Head of caudate nucleus (tissue), 42 donors: ENCODE measurements at regions not wholly inside any gene's neighbourhood (a gene's known extent, or its start where the extent isn't known, plus 50 kb on each side); places are given as distances from the start of the nearest gene placed in this dataset.
"Not testable (repeated sequence)": the region's sequence is repeated elsewhere in the genome, so short reads cannot be mapped to it uniquely, and the experiment has no call there.

Experiments used
- DNase-seq, 42 donors: peaks; one replicate each; pipeline versions ENCODE4 v3.0.0 to v3.0.0-alpha.2; 2020 to 2021; ENCODE audit warnings: mixed read lengths in 7 of 42
- intact Hi-C: fragments of 100-400 bp; cut with DNase I; formaldehyde crosslinking; loops from one replicate; pipeline ENCODE4 v1.15.0; 2022

DNA sequence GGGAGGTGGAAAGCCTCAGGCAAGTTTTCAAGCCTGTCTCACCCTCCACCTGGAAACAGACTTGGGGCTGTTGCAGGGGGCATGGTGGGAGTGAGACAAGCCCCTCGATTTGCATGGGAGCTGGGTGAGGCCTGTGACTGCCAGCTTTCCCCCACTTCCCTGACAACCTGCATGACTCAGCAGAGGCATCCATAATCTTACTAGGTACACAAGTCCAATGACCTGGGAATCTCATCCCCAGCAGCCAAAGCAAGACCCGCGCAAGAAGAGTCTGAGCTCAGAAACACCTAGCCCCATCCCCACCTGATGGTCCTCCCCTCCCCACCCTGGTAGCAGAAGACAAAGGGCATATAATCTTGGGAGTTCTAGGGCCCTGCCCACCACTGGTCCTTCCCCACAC is 136.9 kb upstream of the POMZP3 start:
- intact Hi-C loops, DNase-seq: not testable (repeated sequence)

DNA sequence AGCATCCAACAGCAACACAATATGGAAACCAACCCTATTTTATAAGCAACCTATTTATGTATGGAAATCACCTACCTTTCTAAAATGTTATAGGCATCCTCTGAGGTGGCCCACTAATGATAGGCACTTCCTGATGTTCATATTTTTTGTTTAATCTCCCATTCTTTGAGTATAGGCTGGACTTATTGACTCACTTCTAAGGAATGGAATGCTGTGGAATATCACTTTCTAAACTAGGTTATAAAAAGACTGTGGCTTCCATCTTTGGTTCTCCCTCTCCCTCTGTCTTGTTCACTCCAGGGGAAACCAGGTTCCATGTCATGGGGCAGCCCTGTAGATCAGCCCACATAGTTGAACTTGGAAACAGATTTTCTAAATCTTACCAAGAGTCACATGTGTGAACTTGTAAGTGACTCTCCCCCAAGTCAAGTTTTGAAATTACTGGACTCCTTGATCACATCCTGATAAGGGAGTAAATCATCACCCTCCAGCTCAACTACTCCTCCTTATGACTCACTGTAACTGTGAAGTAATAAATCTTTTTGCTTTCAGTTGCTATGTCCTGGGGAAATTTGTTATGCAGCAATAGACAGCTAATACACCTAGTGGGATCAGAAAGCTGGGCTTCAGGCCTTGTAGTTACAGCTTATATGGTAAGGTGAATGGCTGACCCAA is 133.6 kb upstream of the POMZP3 start:
- intact Hi-C loops, DNase-seq: not testable (repeated sequence)

DNA sequence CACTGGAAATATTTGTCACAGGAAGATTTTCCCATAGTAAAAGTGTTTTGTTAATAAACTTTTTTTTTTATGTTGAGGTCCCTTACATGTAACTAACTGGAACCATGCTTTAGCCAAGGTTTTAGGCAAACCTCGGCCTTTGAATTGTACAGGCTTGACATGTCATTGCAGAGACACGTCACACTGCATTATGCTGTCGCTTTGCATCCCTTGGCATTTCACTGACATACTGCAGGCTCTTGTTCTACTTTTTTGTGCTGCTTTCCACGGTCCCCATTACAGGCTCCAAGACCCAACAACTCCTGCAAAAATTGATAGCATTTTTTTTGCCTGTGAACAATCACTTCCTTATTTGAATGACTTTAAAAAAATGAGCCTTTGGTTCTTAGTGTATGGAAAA is 112.5 kb upstream of the POMZP3 start:
- DNase-seq = not testable (repeated sequence)

DNA sequence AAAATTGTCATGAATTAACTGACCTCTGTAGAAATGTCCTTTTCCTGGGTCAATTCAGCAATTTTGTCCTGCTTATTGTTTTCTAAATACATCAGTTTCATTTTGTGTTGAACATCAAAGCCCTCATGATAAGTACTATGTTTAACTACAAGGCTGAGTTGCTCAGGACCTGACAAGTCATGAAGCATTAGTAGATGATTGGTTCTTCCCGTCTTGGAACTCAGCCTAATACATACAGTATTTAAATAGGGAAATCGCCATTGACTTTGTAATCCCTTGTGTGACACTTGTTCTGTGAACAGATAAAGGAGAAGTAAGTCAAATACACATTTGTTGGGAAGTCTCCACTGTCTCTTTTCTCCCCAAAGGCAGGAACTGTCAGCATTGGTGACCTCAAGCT is 109.6 kb upstream of the POMZP3 start:
- intact Hi-C loops, DNase-seq: not testable (repeated sequence)

More for the DNA sequence above, 112.5 kb upstream of the POMZP3 start:
- intact Hi-C loops = not testable (repeated sequence)

DNA sequence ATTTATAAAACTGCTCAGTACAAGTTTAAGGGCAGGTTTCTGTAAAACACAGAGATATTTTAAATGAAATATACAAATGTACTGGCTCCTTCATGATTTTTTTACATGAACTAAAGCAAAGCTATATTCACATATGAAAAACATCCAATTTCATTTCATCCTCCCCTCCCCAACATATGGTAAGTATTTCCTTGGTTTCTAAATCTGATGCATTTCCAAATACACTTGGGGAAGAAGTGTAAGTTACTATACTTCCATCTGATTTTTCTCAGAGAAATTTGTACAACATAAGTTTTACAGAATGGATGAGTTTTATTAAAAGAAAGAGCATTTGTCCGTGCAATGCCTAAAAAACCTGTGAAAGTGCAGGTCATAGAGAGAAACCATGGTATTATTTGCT is 109.0 kb upstream of the POMZP3 start:
- DNase-seq, intact Hi-C loops: not testable (repeated sequence)

DNA sequence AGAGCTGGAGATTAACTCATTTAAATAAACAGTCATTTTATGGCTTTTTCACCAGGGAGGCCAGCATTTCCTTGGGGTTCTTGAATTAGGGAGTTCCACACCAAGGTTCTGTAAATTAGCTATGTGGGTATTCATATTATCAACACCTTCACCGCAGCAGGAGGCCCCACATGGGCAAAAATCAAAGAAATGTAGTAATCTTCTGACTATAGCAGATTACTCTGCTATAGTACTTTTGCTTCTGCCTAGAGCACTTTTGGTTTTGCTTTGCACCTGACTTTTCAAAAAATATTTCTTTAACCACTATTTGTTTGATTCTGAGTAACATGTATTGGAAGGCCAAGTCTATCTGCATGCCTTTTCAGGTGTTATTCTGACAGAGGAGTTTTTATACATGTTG is 108.6 kb upstream of the POMZP3 start:
- intact Hi-C loops, DNase-seq: not testable (repeated sequence)

DNA sequence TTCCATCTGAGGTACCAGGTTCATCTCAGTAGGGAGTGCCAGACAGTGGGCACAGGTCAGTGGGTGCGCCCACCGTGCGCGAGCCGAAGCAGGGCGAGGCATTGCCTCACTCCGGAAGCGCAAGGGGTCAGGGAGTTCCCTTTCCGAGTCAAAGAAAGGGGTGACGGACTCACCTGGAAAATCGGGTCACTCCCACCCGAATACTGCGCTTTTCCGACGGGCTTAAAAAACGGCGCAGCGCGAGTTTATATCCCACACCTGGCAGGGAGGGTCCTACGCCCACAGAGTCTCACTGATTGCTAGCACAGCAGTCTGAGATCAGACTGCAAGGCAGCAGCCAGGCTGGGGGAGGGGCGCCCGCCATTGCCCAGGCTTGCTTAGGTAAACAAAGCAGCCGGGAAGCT is 101.5 kb upstream of the POMZP3 start:
- DNase-seq, intact Hi-C loops: not testable (repeated sequence)

DNA sequence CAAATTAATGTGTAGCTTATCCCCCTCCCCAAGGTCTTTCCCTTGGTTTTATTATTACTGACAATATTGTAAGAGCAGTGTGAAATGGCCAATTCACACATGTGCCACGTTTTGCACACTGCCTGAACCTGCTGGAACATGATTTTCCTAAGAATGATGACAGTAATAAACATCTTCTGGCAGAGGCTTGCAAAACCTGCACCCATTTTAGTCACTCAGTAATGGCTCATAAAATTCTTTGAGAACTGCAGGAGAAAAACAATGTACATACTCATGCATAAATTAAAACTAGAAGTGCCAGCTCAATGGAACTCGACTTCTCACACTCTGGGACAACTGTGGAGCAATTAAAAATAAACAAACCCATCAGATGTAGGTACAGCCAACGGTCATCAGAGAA is 96.8 kb upstream of the POMZP3 start:
- intact Hi-C loops, DNase-seq: not testable (repeated sequence)

DNA sequence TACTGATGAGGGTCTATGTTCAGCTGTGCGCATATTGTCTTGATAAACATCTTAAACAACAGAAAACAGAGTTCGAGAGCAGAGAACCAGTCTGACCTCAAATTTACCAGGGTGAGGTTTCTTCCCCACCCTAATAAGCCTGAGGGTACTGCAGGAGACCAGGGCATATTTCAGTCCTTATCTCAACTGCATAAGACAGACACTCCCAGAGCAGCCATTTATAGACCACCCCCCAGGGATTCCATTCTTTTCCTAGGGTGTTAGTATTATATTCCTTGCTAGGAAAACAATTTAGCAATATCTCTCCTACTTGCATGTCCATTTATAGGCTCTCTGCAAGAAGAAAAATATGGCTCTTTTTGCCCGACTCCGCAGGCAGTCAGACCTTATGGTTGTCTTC is 89.5 kb upstream of the POMZP3 start:
- DNase-seq, intact Hi-C loops: not testable (repeated sequence)

DNA sequence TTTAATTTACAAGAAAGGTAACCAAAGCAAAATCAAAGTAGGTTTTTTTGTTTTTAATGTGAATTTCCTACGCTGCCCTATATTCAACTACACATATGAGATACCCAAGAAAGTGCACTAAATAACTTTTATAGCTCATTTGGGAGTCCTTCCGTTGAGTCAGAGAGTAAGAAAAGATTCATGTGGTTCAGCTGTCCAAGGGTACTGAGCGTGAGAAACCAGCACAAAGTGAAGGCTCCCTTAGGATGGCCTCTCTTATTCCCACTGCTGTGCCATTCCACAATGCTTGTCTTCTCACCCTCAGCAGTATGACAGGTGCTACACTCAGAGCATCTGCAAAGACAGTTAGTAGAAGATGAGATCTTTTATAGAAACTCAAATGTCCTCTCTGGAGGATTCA is 85.8 kb upstream of the POMZP3 start:
- intact Hi-C loops, DNase-seq: not testable (repeated sequence)

DNA sequence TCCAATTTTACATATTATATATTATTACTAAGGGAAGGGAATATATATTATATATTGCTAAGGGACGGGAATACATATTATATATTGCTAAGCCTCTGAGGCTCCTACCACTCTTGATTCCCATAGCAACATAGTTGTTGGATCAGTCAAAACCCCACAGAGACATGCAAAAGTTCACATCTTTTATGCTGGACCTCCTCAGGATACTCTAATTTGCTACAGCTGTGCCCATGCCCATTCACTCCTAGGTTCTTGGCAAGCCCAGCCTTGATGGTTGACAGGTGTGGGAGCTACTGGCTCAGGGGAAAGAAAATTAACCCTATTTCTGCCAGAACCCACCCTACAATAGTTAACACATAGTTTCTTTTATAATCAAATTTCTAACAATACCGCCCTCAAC is 84.6 kb upstream of the POMZP3 start:
- DNase-seq, intact Hi-C loops: not testable (repeated sequence)

DNA sequence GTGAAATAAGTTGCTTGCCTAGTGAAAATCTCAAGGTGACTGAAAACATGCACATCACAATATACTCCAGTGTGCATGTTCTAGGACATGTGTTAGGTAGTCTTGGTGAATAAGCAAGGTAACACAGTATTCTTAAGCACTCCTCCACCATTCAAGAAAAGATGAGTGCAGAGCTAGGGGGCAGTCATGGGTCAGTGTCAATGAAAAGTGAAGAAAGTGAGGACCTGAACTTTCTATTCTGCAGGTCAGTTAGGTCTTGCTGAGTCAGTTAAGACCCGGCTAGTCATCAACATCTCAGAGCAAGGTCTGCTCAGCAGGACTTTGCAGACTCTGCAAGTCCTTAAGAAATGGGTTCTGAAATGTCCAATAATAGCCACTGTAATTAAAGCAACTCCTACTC is 82.6 kb upstream of the POMZP3 start:
- DNase-seq, intact Hi-C loops: not testable (repeated sequence)

DNA sequence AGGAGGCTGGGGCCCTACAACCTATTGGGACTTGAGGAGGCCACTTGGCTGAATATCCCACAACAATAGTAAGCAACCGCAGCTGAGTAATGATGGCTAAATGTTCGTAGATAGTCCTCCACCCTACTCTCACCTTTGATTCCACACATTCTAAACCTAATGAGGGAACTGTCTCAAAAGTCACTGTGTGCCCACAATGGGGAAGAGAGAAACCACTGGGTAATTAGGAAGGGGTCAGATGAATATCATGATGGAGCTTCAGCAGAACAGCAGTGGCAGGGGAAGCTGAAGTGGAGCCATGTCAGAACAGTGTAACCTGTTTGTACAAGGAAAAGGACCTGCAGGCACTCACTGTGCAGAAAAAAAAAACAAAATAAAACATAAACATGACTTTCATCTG is 81.4 kb upstream of the POMZP3 start:
- intact Hi-C loops, DNase-seq: not testable (repeated sequence)

DNA sequence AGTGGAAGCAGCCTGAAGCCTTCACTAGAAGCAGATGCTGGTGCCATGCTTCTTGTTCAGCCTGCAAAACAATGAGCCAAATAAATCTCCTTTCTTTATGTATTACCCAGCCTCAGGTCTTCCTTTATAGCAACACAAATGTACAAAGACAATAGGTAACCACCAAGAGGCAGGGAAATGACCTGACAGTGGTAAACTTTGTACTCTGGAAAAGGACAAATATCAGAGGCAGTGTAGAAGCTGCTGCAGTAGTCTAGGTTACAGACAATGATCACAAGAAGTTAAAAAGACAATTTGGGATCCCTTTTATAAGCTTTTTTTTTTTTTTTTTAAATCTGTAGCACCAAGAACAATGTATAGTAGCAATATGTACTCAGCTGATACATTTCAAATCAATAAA is 76.7 kb upstream of the POMZP3 start:
- intact Hi-C loops, DNase-seq: not testable (repeated sequence)

DNA sequence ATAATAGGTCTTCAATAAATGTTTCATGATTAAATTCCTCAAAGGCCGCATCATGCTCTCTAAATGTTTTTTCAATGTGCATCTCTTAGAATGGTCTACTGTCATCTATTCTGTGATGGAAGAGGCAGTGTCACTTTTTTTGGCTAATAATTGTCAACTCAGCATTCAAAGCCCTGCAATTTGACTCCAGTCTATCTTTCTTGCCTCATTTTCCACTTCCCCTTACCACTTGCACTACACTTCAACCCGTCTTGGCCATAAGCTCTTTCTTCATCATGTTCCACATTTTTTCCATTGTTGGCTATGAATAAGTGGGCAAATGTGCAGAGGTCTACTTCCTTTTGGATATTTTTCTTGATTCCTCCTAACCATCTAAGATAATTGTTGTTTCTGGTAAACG is 59.2 kb upstream of the POMZP3 start:
- intact Hi-C loops, DNase-seq: not testable (repeated sequence)

DNA sequence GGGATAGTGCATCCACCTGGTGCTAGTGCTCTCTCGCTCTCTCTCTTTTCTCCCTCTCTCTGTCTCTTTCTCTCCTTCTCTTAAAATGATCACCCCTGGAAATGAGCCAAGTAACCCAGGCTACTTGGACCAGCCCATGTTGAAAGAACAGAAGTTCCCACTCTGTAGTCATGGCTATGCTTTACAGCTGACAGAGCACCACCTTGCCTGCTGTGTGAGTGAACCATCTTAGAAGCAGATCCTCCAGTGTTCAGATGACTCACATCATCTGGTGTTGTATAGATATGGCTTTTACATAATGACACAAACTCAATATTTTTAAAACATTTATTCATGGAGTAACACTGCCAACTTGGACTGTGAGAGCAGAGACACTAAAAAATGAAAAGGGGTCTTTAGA is 57.7 kb upstream of the POMZP3 start:
- intact Hi-C loops, DNase-seq: not testable (repeated sequence)

DNA sequence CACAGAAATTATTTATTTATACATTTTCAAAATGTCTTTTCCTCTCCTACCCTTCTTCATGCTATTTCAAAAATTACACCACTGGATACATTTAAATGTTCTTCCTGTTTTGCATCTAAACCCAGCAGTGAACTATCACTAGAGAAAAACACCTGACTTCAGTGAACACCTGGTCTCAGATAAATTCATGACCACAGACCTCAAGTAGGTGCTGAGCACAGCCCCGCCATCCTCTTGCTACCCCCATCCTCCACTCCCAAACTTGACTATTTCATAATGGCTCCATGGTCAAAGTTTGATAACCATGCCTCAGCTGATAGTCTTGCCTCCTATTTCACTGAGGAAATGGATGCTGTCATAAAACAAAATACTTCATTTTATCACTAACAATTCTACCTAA is 56.6 kb upstream of the POMZP3 start:
- intact Hi-C loops, DNase-seq: not testable (repeated sequence)

DNA sequence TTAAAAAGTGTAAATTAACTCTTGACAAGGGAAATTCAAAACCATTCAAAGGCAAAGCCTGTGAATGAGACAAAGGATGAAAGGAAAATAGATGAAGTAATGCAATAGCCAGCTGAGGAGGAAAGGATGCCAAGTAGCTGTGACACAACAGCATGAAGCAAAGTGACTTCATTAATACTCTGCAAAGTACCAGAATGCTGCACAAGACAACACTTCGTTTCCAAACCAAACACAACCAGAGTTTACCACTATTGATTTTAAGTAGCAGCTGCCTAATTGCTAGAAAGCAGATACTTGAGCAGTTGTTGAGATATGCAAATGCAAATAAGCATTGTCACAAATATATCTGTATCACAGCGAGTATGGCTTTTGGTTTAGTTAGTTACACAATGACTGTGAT is 54.7 kb upstream of the POMZP3 start:
- DNase-seq = peak in 13 of 42 donors; percentile 3 to 47 (median 12)
- intact Hi-C loops = not testable (repeated sequence)

DNA sequence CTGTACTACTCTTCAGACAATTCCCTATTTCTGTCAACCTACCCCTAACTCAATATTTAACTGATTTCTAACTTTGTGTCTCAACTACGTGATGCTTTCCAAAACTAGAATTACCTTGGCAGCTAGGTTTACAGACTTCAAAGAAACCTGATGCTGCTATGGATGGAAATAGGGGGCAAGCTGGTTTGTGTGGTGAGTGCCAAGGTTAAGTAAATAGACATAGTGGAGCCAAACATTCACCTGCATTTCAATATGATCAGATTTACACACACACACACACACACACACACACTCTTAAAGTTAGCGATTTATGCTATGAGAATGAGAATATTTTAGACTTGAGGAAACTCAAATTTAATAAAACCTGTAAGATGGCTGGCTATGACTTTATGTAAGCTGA is 52.1 kb upstream of the POMZP3 start:
- intact Hi-C loops, DNase-seq: not testable (repeated sequence)

DNA sequence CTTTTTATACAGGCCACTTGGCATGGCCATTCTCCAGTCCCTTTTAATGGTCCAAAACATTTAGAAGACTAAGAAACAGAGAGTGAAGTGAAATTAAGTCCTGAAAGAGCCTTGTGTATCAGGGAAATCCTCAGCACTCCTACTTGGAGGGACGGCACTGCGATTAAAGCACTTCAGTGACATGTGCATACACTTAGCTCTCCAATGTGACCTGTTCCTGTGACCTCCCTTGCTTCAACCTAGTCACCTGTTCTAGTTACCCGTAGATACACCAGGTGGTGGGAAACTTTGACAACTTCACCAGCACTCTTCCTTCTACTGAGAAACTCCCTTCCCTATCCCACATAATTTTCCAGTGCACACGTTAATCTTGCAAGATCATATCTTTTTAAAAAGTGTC is 51.4 kb upstream of the POMZP3 start:
- DNase-seq, intact Hi-C loops: not testable (repeated sequence)

DNA sequence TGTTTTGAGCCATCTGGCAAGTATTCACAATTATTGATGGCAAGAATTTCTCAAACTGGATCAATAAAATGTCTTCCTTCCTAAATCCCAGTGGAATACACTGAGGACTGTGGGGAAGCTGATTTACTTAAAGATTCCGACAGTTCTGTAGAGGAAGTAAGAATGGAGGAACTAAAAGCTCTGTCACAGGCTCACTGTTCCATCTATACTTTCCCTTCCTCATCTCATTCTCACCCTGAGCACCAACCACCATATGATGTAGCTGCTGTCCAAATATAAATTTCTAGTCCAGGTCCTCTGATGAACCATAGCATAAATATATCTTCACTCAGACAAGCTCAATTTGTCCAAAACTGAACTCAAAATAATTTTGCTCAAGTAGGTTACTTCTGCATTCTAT is 49.8 kb upstream of the POMZP3 start:
- intact Hi-C loops, DNase-seq: not testable (repeated sequence)
